ENCODE measurements at regions not wholly inside any gene's neighbourhood (a gene's known extent, or its start where the extent isn't known, plus 50 kb on each side); places are given as distances from the start of the nearest gene placed in this dataset.

GRCh38 chr15:93340406-93340805 is 251.4 kb upstream of the RGMA start:
- TF ChIP-seq CTCF (IDR thresholded peaks at IDR 0.05) = no peak
- TF ChIP-seq FOXP1 (CRISPR knock-in tag; IDR thresholded peaks at IDR 0.05; ENCODE audit: borderline replicate concordance) = no peak
- no peak for TF ChIP-seq USF2 (CRISPR knock-in tag; IDR thresholded peaks at IDR 0.05)
- no peak for TF ChIP-seq ZNF512 (CRISPR knock-in tag; IDR thresholded peaks at IDR 0.05; ENCODE audit: borderline replicate concordance)
- no peak for TF ChIP-seq ZNF263 (CRISPR knock-in tag; IDR thresholded peaks at IDR 0.05; ENCODE audit: low read depth)
- no peak for TF ChIP-seq KAT7 (CRISPR knock-in tag; IDR thresholded peaks at IDR 0.05; ENCODE audit: borderline replicate concordance)
